Adrenal gland (tissue), 9 donors: ENCODE measurements at regions not wholly inside any gene's neighbourhood (a gene's known extent, or its start where the extent isn't known, plus 50 kb on each side); places are given as distances from the start of the nearest gene placed in this dataset.

Experiments
- DNase-seq, 7 donors: peaks; one replicate each; pipeline ENCODE4 v3.0.0-alpha.2; 2019 to 2020
- H3K27ac ChIP-seq, 5 donors: fragments of 200-600 bp; sonication (generic) in 4 of 5; 1 replicate in 3 of 5; 2 replicates in 2 of 5; pipeline versions ENCODE4 v1.5.1 to v1.8.0; 2016 to 2020; ENCODE audit warnings: mild to moderate bottlenecking in 1 of 5
- H3K27me3 ChIP-seq: fragments of 200-600 bp; 2 replicates; pipeline ENCODE4 v1.8.0; 2021
- H3K36me3 ChIP-seq, 2 donors: fragments of 200-600 bp; replicated peaks in 1 of 2; 1 replicate in 1 of 2; 2 replicates in 1 of 2; pipeline versions ENCODE4 v1.5.1 to v1.8.0; 2018 to 2022
- H3K4me1 ChIP-seq, 2 donors: fragments of 200-600 bp; replicated peaks in 1 of 2; 1 replicate in 1 of 2; 2 replicates in 1 of 2; pipeline versions ENCODE4 v1.5.1 to v1.8.0; 2018 to 2021
- H3K4me3 ChIP-seq, 4 donors: fragments of 200-600 bp; sonication (generic) in 3 of 4; one replicate each; pipeline ENCODE4 v1.5.1; 2016 to 2018
- H3K9me3 ChIP-seq, 3 donors: fragments of 200-600 bp; sonication (generic) in 1 of 3; replicated peaks in 1 of 3; 1 replicate in 2 of 3; 2 replicates in 1 of 3; pipeline versions ENCODE4 v1.5.1 to v1.8.0; 2016 to 2021
- POLR2A ChIP-seq, 2 donors: fragments of 450-650 bp; IDR thresholded peaks; one replicate each; pipeline ENCODE4 v1.6.1; 2017; ENCODE audit warnings: antibody characterized with exemption in 2 of 2, mild to moderate bottlenecking in 2 of 2, moderate library complexity in 1 of 2
- WGBS, 4 donors: extraction: QIAGEN DNeasy Blood & Tissue Kit in 2 of 4; methylation state at CpG; one replicate each; pipeline versions ENCODE4 v1.1.5 to v1.1.7; 2013 to 2017; 5-methylcytosine and 5-hydroxymethylcytosine counted together
- intact Hi-C, 2 donors: fragments of 100-400 bp; cut with DNase I; formaldehyde crosslinking; loops; one replicate each; pipeline versions ENCODE4 v1.14.1 to v1.15.0; 2022 to 2023
- TF ChIP-seq, protein P1 (sequence below), 6 experiments: fragments of 450-650 bp in 4 of 6; fragments of 200-600 bp in 2 of 6; sonication (generic) in 1 of 6; IDR thresholded peaks; 1 replicate in 5 of 6; 2 replicates in 1 of 6; pipeline versions ENCODE4 v1.5.1 to v1.8.0; 2016 to 2021; ENCODE audit warnings: antibody characterized with exemption in 6 of 6, mild to moderate bottlenecking in 2 of 6, moderate library complexity in 1 of 6
- donor health status: healthy with polysubstance abuse.
- donor health status: Bipolar disorder and iron deficiency.
- donor health status: DM: yes; HTN: yes; CAD: no.
- donor health status: DM: no; HTN: no; CAD: no.
- donor health status: DM: no; HTN: no; CAD: no.

DNA sequence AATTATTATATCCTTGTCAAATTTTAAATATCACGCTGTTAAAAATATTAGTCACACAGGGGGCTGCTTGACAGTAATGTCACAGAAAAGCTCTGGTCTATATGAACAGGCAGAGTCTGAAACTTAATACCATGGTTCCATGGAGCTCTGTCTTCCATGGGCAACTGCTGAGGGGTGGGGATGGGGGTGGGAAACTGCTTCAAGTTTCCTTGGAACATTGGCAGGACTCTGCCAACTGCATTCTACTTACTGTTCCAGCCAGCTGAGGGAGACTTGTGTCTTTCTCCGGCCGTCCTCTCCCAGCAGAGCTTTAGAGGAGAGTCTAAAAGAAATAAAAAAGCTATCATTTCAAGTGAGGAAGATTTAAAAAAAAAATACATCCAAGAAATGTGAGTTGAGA lies 348.7 kb downstream of the ZIC1 start:
- Histone ChIP-seq H3K27ac (no peak overlapping the region), H3K27me3 (no peaks in the 10 kb centered on the region), H3K9me3 (no peaks in the 10 kb centered on the region), H3K36me3 (no peaks in the 10 kb centered on the region), H3K4me3 (no peak overlapping the region), H3K4me1 (no peaks in the 10 kb centered on the region)
- WGBS, 4 donors = 77 to 81% (median 79%) methylated on average over 3 of the region's 3 CpGs
- TF ChIP-seq, protein P1, sequence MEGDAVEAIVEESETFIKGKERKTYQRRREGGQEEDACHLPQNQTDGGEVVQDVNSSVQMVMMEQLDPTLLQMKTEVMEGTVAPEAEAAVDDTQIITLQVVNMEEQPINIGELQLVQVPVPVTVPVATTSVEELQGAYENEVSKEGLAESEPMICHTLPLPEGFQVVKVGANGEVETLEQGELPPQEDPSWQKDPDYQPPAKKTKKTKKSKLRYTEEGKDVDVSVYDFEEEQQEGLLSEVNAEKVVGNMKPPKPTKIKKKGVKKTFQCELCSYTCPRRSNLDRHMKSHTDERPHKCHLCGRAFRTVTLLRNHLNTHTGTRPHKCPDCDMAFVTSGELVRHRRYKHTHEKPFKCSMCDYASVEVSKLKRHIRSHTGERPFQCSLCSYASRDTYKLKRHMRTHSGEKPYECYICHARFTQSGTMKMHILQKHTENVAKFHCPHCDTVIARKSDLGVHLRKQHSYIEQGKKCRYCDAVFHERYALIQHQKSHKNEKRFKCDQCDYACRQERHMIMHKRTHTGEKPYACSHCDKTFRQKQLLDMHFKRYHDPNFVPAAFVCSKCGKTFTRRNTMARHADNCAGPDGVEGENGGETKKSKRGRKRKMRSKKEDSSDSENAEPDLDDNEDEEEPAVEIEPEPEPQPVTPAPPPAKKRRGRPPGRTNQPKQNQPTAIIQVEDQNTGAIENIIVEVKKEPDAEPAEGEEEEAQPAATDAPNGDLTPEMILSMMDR (IDR thresholded peaks at IDR 0.05) = no peak
- TF ChIP-seq POLR2A (IDR thresholded peaks at IDR 0.05) = no peak
- intact Hi-C loops = no loop called here
- no peak for DNase-seq

DNA sequence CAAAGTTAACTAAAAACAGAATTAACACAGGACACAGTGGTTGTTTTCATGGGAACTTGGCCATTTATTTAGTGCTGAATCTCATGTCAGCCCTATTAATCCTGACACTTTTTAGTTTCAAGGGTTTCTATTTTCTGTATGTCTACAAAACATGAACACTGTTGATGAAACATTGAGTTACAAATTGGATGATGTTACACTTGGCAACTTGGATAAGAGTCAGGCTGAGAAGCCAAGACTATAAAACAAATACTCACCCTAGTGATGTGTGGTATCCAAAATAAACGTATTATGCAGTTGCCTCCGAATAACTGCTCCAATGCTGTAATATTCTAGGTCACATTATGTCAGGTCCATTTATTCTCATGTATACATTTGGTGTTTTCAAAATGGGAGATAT lies 349.6 kb downstream of the ZIC1 start:
- Histone ChIP-seq H3K9me3 (no peaks in the 10 kb centered on the region), H3K27me3 (no peaks in the 10 kb centered on the region), H3K4me3 (no peak overlapping the region), H3K27ac (no peak overlapping the region), H3K4me1 (no peaks in the 10 kb centered on the region), H3K36me3 (no peaks in the 10 kb centered on the region)
- whole genome bisulfite sequencing, 4 donors = 48 to 63% (median 61%) methylated on average over 2 of the region's 2 CpGs
- no peak for DNase-seq
- TF ChIP-seq, protein P1 (IDR thresholded peaks at IDR 0.05) = no peak
- TF ChIP-seq POLR2A (IDR thresholded peaks at IDR 0.05) = no peak
- intact Hi-C loops = no loop called here

DNA sequence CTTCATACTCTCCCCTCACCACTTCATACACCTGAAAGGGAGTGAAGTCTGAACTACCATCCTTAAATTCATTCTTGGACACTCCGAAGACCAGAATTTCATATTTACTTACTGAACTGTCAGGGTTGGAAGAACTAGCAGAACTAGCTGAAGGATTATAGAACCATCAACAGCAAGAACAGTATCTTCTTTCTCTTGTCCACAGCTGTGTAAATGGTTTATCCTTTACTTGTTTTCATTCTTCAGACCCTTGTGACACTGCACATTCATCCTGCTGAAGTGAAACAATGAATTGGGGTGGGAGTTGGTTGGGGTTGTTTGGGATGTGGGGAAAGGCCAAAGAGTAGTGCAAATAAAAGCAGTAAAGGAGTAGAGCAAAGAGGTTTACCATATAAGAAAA lies 350.9 kb downstream of the ZIC1 start:
- intact Hi-C loops = no loop called here
- Histone ChIP-seq H3K4me1 (no peaks in the 10 kb centered on the region), H3K27me3 (no peaks in the 10 kb centered on the region), H3K4me3 (no peak overlapping the region), H3K9me3 (no peaks in the 10 kb centered on the region), H3K27ac (no peak overlapping the region), H3K36me3 (no peaks in the 10 kb centered on the region)
- TF ChIP-seq, protein P1 (IDR thresholded peaks at IDR 0.05) = no peak
- no peak for TF ChIP-seq POLR2A (IDR thresholded peaks at IDR 0.05)
- no peak for DNase-seq
- 69 to 83% (median 71%) methylated on average over 1 of the region's 1 CpG for WGBS, 4 donors

DNA sequence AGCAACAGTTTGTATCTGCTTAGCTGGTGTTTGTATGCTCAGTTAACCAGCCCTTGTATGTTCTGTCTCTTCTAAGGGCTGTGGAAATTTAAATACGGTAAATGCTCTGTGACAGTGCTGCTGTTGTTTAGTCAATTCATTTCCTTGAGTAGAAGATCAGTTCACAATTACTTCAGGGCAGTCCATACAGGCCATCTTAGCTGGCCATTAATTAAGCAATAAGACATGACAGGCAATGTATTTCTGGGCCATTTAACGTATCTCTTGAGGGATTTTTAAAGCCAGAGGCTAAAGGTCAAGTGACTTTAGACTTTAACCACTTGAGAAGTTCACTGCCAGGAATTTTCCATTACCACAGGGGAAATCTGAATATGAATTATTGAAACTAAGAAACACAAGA lies 351.8 kb downstream of the ZIC1 start:
- intact Hi-C loops = no loop called here
- Histone ChIP-seq H3K27me3 (no peaks in the 10 kb centered on the region), H3K27ac (no peak overlapping the region), H3K4me1 (no peaks in the 10 kb centered on the region), H3K4me3 (no peak overlapping the region), H3K36me3 (no peaks in the 10 kb centered on the region), H3K9me3 (no peaks in the 10 kb centered on the region)
- 22 to 35% (median 32%) methylated on average over 2 of the region's 2 CpGs for WGBS, 4 donors
- no peak for DNase-seq
- TF ChIP-seq POLR2A (IDR thresholded peaks at IDR 0.05) = no peak
- TF ChIP-seq, protein P1 (IDR thresholded peaks at IDR 0.05) = no peak
